ENCODE measurements at regions not wholly inside any gene's neighbourhood (a gene's known extent, or its start where the extent isn't known, plus 50 kb on each side); places are given as distances from the start of the nearest gene placed in this dataset.
"Not testable (repeated sequence)": the region's sequence is repeated elsewhere in the genome, so short reads cannot be mapped to it uniquely, and the experiment has no call there.

DNA sequence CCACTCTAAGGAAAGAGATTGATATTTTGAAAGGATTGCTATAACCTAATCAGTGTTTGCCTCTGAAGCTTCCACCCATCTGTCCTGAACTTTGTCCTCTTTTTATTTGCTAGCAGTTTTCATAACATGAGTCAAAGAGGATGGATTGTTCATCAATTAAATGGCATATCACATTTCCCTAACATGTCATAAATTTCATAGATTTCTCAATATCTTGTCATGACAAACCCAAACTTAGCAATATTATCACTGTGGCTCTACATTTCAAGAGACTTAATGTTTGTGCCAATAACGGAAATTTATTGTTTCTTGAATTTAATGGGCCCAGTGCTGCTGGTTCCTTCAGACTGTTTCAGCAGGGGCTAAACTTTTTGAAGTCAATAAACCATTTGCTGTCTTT is 330.3 kb downstream of the CAAP1 start:
- DNase-seq: no peak

DNA sequence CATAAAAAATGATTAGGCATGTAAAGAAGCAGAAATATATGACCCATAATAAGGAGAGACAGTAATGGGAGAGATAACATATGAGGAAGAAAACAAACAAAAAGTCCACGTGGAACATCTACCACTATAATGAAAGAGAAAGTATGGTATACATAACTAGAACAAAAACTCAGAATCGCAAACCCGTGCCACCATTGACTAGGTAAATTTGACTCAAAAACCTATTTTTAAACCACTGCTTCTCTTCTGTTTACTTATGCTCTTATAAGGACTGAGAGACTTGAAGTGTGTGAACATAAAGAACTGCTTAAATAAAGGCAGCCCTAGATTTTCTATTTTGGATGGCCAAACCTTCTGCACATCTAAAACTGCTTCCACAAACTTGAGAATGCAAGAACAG is 330.7 kb downstream of the CAAP1 start:
- DNase-seq: no peak

DNA sequence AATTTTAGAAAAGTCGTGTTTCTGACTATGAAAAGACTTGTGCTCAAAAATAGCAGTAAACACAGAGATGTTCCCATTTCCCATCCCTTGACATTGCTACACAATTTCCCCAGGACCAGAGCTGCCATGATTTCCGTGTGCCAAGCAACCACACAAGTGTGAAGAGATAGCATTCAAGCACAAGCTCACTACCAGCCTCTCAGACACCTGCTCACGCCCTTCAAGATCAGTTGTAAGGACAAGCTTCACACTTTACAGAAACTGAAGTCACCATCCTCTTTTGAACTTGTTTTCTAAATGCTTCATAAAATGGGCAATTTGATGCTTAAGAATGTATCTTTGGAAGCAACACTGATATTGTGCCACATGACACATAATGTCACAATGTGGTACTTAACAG is 333.1 kb downstream of the CAAP1 start:
- no peak for DNase-seq

DNA sequence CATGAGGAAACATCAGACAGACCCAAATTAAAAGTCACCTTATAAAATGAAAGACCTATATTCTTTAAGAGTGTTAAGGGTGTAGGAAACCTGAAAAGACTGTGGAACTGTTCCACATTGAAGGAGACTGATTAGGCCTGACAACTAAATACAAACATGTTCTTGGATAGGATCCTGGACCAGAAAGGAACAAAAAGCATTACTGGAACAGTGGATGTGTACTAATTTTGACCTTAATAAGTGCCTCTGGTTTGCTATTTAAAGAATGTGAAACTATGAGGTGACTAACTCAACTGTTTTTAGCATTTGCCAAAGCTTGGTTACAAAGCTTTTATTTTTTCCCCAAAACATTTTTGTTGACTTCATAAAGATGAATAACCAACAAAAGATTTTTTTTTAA is 340.6 kb downstream of the CAAP1 start:
- DNase-seq: no peak

GRCh38 chr9:26551451-26551850 is 341.2 kb downstream of the CAAP1 start:
- no peak for DNase-seq

DNA sequence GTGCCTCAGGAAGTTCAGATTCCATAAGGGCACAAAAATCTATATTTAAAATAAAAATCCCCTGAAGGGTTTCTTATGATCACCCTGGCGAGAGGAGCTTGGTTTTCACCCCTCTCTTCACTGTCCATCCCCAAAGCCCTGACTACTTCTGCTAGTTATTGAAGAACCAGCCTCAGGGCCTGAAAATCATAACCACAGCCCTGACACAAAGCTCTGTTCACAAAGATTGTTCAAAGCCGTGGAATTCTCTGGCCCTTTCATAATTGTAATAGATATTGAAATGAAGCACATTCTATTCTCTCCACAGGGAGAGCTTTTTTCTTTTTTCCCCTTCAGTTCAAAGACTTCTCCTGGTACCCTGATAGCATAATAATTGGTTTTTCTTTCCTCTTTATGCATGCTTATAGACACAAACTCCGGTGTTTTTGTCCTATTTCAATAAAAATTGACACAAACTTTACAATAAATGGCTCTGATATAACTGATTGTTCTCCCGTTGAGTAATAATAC is 343.8 kb downstream of the CAAP1 start:
- DNase-seq: no peak

GRCh38 chr9:26539867-26540493 is 352.6 kb downstream of the CAAP1 start:
- DNase-seq: no peak

DNA sequence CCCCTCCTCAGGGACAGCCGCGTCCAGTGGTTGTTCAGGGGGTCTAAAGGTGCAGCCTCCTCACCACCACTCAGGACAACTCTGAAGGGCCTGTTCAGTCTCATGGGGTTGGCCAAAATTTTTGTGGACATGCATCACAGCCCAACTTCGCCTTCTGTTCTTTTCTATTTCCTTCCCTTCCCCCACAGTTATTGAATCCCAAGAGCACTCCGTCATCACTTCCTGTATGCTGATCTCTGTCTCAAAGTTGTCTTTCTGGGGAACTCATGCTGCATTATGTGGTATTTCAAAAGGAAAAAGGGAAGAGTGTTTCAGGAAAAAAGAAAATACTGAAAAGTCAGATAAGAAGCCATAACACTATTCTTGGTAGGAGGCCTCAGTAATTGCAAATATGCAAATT is 355.4 kb downstream of the CAAP1 start:
- DNase-seq: no peak

DNA sequence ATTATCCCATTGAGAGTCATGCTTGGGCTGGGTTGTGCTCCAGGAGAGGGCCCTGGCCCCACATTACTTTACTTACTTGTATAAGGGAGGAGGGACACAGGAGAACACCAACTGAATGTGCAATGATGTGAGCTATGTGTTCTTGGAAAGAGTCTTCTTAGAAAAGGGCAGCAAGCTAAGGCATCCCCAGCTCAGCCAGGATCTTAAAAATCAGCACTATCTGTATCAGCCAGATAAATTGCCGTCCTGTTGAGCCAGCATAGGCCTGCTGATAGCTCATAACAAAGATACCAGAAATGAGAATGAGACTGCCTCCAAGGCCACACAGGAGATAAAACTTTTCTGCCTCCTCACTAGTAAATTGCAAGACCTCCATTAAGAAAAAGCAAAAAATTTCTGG is 357.5 kb downstream of the CAAP1 start:
- DNase-seq: no peak

DNA sequence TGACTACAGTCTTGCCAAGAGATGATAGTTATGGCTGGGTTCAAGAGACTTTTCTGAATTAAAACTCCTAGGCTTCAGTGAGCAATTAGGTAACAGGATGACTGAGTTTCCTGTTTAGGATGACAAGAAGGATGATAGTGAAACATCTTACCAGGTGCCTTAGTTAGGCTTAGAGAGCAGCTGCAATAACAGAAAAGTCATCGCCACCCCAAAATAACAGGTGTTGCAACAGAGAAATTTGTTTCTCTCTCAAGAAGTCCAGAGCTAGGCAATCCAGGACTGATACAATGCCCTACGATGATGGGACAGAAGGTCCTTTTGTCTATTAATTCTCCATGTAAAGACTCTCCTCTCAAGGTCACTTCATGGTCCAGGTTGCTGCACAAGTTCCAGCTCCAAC is 361.8 kb downstream of the CAAP1 start:
- no peak for DNase-seq

DNA sequence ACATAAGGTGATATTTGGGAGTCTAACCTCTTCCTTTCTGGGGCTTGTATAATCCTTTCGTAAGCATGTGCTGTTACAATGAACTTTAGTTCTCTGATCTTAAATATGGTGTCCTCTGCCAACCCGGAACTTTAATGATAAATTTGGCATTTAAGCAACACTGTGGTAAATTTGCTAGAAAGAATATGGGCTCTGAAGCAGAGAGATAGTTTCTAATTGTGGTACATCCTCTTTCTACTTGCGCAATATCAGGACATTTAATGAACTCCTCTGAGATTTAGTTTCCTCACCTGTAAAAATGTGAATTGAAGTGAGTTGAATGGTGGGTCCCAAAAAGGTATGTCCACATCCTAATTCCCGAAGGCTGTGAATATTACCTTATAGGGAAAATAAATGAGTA is 364.7 kb downstream of the CAAP1 start:
- no peak for DNase-seq

DNA sequence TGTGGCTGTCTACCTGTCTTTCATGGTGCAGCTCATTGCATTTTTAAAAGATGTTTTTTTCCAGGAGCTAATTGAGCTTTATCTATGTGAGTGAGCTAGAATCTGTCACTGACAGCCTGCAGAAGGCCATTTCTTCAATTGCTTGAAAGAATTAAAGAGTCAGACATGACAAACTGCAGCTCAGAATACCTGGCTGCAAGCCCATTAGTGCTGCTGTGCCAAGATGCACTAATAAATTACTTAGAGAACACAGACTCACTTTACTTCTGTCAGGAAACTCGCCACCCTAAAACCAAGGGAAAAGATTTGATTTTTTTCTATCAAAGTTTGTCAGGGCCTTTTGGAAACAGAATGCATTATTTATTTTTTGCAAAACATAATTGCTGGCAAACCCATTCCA is 368.3 kb downstream of the CAAP1 start:
- peak; percentile 3 for DNase-seq

DNA sequence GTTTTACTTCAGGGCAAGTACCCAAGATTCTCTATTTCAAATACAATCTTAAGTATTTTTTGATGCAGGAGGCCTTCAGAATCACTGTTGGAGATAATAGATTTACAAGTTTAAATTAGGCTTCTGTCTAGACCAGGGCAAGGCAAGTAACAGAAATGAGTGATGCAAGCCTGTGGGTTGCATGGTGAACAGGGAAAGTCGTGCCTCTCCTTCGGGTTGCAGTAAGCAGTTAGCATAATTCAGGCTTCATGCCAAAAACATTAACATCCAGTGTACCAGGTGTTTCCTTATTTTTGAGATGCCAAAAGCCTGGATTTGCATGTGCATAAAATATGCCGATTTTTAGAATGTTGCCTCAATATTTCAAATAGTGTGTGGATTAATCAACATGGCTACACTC is 369.0 kb downstream of the CAAP1 start:
- DNase-seq: no peak

- DNase-seq: no peak
Observed at GRCh38 chr9:26520141-26520540, 372.5 kb downstream of the CAAP1 start.

- DNase-seq: no peak
Observed at GRCh38 chr9:26516773-26517343, 375.7 kb downstream of the CAAP1 start.

GRCh38 chr9:26513730-26514129 is 378.9 kb downstream of the CAAP1 start:
- DNase-seq: peak; percentile 8

DNA sequence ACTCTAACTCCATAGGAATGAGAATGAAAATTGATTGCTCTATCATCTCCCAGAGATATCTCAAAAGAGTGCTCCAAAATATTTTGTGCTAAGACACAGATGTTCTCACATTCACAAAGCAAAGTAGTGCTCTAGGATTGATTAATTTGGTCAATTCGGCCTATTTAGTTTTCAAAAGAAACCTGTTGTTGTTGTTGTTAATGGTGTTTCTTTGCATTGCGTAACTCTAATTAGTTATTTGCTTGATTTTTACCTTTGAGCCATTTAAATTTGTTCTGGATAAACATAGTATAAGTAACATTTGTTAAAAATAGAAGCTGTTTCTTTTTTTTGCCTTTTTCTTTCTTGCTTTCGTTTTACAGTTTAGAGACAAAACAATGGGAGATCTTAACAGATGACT is 382.5 kb downstream of the CAAP1 start:
- no peak for DNase-seq

GRCh38 chr9:26508897-26509296 is 383.7 kb downstream of the CAAP1 start:
- DNase-seq: no peak

- DNase-seq: no peak
Observed at GRCh38 chr9:26504057-26504456, 388.5 kb downstream of the CAAP1 start.

GRCh38 chr9:26502311-26502710 is 390.3 kb downstream of the CAAP1 start:
- DNase-seq: peak; percentile 46

GRCh38 chr9:26500471-26500870 is 392.1 kb downstream of the CAAP1 start:
- no peak for DNase-seq

- DNase-seq: not testable (repeated sequence)
Observed at GRCh38 chr9:26492608-26493521, 399.7 kb downstream of the CAAP1 start.

DNA sequence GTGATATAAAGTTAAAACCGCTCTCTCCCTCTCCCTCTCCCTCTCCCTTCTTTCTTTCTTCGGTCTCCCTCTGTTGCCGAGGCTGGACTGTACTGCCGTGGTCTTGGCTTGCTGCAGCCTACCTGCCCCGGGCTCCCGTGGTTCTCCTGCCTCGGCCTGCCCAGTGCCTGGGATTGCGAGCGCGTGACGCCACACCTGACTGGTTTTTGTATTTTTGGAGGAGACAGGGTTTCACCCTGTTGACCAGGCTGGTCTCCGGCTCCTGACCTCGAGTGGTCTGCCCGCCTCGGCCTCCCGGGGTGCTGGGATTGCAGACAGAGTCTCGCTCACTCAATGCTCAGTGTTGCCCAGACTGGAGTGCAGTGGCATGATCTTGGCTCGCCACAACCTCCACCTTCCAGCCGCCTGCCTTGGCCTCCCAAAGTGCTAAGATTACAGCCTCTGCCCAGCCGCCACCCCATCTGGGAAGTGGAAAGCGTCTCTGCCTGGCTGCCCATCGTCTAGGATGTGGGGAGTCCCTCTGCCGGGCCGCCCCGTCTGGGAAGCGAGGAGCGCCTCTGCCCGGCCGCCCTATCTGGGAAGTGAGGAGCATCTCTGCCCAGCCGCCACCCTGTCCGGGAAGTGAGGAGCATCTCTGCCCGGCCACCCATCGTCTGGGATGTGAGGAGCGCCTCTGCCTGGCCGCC is 400.5 kb downstream of the CAAP1 start:
- not testable (repeated sequence) for DNase-seq
